ENCODE measurements at regions not wholly inside any gene's neighbourhood (a gene's known extent, or its start where the extent isn't known, plus 50 kb on each side); places are given as distances from the start of the nearest gene placed in this dataset.

DNA sequence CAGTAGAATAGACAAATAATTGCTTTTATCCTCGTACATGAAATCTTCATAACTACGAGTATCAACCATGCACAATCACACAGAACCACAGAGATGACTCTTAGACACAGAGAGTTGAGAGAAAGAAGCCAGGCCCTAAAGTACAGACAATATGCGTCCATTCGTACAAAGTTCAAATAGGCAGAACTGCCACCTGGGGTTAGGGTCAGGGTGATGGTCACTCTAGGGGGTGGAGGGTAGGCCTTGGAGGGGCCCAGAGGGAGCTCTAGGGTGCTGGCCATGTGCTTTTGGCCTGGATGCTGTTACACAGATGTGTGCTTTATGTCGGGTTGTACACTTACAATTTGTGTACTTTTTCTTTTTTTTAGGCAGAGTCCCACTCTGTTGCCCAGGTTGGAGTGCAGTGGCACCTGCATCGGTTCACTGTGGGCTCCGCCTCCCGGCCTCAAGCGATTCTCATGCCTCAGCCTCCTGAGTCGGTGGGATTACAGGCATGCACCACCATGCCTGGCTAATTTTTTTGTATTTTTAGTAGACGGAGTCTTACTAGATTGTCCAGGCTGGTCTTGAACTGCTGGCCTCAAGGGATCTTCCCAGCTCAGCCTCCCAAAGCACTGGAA is 65.9 kb upstream of the KLF13 start:
- DNase-seq (ENCODE audit: low read depth) (no peak), FAIRE-seq (peak; percentile 64)
- H3K27me3 ChIP-seq (ENCODE audit: control insufficient read depth, insufficient read depth, low read length): no peaks in the 10 kb centered on the region
- TF ChIP-seq, protein P1, sequence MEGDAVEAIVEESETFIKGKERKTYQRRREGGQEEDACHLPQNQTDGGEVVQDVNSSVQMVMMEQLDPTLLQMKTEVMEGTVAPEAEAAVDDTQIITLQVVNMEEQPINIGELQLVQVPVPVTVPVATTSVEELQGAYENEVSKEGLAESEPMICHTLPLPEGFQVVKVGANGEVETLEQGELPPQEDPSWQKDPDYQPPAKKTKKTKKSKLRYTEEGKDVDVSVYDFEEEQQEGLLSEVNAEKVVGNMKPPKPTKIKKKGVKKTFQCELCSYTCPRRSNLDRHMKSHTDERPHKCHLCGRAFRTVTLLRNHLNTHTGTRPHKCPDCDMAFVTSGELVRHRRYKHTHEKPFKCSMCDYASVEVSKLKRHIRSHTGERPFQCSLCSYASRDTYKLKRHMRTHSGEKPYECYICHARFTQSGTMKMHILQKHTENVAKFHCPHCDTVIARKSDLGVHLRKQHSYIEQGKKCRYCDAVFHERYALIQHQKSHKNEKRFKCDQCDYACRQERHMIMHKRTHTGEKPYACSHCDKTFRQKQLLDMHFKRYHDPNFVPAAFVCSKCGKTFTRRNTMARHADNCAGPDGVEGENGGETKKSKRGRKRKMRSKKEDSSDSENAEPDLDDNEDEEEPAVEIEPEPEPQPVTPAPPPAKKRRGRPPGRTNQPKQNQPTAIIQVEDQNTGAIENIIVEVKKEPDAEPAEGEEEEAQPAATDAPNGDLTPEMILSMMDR (IDR thresholded peaks at IDR 0.05; ENCODE audit: insufficient read depth, low read length, severe bottlenecking): no peak
- H3K36me3 ChIP-seq (ENCODE audit: control insufficient read depth, insufficient read depth, low read length): no peaks in the 10 kb centered on the region
- no peak overlapping the region for H3K4me3 ChIP-seq (ENCODE audit: low read depth, low read length)

DNA sequence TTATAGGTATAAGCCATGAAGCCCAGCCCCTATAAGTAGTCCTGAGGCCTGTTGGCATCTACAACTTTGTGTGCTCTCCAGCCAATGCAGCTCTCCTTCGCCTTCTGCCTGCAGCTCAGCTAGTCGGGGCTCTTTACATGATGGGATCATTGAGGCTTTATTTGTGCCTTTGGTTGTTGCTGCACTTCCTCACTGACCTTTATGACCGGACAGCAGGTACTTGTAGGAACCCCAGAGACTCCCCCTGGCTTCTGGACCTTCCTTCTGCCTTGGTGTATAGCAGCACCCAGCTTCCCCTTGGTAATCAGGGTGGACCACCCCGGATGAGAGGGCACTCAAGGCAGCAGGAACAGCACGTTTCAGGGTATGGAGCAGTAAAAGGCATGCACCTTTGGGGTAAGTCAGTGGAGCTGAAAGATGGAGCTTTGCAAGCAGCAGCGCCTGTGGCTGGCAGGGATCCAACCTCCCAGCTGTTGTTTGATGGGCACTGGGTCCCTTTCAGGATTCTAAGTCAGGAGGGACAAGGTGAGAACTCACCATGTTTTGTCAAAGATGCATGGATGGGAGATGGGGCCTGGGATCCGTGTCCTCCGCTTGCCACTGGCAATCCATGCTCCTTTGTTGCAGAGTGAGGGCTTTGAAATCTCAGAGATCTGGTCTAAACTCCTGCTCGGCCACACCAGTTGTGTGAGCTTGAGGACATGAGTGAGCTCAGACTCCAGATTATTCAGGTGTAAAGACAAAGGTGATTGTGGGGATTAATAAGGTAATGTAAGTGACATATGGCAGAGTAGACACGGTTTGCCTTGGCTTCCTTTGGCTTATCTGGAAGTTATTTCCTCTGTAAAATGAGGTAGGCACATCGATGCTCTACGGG is 65.1 kb upstream of the KLF13 start:
- no peaks in the 10 kb centered on the region for H3K27me3 ChIP-seq (ENCODE audit: control insufficient read depth, insufficient read depth, low read length)
- H3K36me3 ChIP-seq (ENCODE audit: control insufficient read depth, insufficient read depth, low read length): no peaks in the 10 kb centered on the region
- DNase-seq (ENCODE audit: low read depth): no peak
- H3K4me3 ChIP-seq (ENCODE audit: low read depth, low read length): no peak overlapping the region
- TF ChIP-seq, protein P1 (IDR thresholded peaks at IDR 0.05; ENCODE audit: insufficient read depth, low read length, severe bottlenecking): no peak
- FAIRE-seq: no peak

DNA sequence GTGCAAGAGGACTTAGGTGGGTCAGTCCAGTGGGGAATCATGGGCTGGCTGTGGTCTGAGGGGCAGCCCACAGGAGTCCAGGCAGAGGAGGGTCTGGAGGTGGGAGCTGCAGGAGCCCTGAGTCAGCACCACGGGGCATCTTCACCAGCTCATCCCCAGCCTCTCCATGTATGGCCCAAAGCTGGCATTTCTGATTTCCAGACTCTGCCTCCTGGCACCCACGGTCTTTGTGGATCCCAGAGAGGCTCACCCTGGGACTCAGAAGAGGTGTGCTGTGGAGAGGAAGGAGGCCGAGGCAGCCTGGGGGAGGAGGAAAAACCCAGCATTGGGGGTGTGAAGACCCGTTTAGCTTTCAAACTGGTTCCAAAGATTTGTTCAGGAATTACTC is 64.5 kb upstream of the KLF13 start:
- TF ChIP-seq, protein P1 (IDR thresholded peaks at IDR 0.05; ENCODE audit: insufficient read depth, low read length, severe bottlenecking): no peak
- H3K4me3 ChIP-seq (ENCODE audit: low read depth, low read length): no peak overlapping the region
- H3K36me3 ChIP-seq (ENCODE audit: control insufficient read depth, insufficient read depth, low read length): no peaks in the 10 kb centered on the region
- FAIRE-seq (no peak), DNase-seq (ENCODE audit: low read depth) (no peak)
- H3K27me3 ChIP-seq (ENCODE audit: control insufficient read depth, insufficient read depth, low read length): no peaks in the 10 kb centered on the region

DNA sequence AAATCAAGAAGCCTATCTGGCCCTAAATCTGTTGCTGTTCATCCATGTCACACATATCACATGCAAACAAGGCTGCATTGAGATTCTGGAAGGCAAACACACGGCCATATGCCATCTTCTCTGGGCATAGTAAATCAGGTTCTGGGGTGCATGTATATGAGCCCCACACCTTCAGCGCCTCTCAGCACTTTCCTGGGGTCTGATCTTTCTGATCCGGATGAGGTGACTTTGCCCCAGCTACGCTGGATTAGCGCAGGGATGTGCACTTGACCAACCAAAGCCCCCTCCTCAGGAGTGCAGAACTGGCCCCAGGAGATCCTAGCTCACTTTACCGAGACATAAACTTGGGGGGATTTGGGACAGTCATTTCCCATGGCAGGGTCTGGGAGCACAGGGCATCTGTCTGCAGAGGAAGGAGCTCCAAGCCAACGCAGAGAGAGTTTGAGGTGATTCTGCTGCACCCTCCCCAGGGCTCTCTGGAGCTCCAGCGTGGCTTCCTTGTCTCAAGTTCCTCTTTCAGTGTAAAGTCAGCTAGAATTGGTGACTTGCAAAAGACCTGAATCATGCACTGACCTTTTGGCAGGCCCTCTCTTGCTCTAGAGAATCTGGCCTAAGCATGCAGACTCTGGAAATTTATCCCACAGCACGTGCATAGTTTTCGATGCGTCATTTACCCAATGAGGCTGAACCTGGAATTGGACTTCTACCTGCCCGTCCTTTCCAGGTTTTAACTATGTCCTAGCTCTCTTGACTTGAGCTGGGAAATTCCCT is 63.5 kb upstream of the KLF13 start:
- DNase-seq (ENCODE audit: low read depth): peak; percentile 96
- TF ChIP-seq, protein P1 (IDR thresholded peaks at IDR 0.05; ENCODE audit: insufficient read depth, low read length, severe bottlenecking): no peak
- H3K27me3 ChIP-seq (ENCODE audit: control insufficient read depth, insufficient read depth, low read length): no peaks in the 10 kb centered on the region
- no peaks in the 10 kb centered on the region for H3K36me3 ChIP-seq (ENCODE audit: control insufficient read depth, insufficient read depth, low read length)
- no peak overlapping the region for H3K4me3 ChIP-seq (ENCODE audit: low read depth, low read length)
- peak; percentile 99 for FAIRE-seq

DNA sequence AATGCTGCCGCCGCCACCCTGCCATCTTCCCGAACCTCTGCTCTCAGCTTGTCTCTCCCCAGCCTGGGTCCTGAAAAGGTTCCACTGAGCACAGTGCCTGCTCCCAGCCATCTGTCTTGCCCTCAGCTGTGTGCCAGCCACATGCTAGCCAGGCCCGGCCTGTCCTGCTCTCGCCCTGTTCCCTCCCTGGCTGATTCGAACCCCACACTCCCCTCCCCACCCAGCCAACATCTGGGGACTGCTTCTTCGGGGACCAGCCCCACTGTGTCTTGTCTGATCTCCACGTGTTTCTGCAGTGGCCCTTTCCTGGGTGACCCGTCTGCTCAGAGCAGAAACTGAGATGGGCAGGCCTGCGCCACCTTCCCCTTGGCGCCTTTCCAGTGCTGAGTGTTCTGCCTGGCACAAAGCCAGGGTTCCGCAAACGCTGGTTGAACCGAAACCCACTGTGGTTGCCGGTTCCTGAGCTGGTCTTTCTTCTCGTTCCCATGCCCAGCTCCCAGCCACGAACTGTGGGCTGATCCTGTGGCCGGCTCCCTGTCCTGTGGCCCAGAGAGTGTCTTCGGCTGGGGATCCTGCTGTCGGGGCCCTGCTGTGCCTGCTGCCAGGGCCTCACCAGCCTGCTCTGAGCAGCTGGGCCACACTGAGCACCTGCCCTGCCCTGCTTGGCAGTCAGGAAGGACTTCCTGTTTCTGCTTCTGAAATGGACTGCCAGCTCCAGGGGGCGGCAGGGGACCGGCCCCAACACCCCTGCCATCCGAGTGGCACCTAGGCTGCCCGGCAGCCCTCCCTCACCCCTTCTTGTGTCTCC is 62.7 kb upstream of the KLF13 start:
- Histone ChIP-seq H3K27me3 (ENCODE audit: control insufficient read depth, insufficient read depth, low read length) (no peaks in the 10 kb centered on the region), H3K36me3 (ENCODE audit: control insufficient read depth, insufficient read depth, low read length) (no peaks in the 10 kb centered on the region), H3K4me3 (ENCODE audit: low read depth, low read length) (no peak overlapping the region)
- DNase-seq (ENCODE audit: low read depth) (peak; percentile 61), FAIRE-seq (no peak)
- TF ChIP-seq, protein P1 (IDR thresholded peaks at IDR 0.05; ENCODE audit: insufficient read depth, low read length, severe bottlenecking): peak; percentile 7

Measured in bronchial epithelial cell (primary cell).